ENCODE measurements at regions not wholly inside any gene's neighbourhood (a gene's known extent, or its start where the extent isn't known, plus 50 kb on each side); places are given as distances from the start of the nearest gene placed in this dataset.

DNA sequence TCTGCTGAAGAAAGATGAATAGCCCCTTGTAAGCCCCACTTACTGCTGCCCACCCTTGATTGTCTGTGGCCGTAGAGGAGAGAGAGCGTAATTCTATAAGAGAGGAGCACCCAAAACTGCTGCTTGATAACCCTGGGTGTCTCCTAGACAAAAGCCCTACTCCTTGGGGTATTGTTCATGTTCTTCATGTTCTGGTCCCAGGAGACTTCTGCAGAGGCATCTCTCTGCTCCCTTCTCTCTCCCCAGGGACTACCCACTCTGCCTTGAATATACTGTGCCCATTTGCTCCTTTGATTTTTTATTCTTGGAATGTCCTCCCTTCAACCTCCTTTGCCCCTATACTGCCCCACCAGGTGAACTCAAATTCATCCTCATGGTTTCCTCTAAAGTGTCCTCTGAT, 417.8 kb upstream of the CADM1 start:
- intact Hi-C loops (cut with DNase I) = no loop called here
- 80 to 87% methylated on average over 1 to 2 of the region's 2 CpGs for WGBS, 2 donors
- no peaks in the 10 kb centered on the region for H3K36me3 ChIP-seq
- no peak for TF ChIP-seq POLR2A (IDR thresholded peaks at IDR 0.05)
- H3K9me3 ChIP-seq = no peaks in the 10 kb centered on the region
- peaks cover 0 to 23% (median 0%) of the 10 kb centered on the region in 4 donors for H3K27me3 ChIP-seq
- peaks cover 0 to 9% (median 0%) of the 10 kb centered on the region in 3 donors for H3K4me1 ChIP-seq
- no peak overlapping the region for H3K27ac ChIP-seq
- H3K4me3 ChIP-seq = no peak overlapping the region
- DNase-seq = no peak

DNA sequence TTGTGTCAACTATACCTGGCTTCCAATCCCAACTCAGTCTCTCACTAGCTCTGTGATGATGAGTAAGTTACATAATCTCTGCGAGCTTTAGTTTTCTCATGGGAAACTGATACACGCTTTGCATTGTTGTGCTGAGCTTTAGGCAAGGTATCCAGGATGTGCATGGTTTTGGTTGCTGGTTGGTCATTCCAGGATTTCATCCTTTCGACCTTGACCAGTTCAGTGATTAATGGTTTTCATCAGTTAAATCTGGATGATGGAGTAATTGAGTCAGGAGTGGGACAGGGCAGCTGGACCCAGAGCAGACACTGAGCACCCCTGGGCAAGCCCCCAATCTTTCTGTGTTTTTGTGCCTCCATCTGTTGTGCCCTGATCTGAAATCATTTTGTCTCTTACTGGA, 417.3 kb upstream of the CADM1 start:
- WGBS, 2 donors = 76 to 77% methylated on average over 3 of the region's 3 CpGs
- no peak for DNase-seq
- H3K36me3 ChIP-seq = no peaks in the 10 kb centered on the region
- H3K27me3 ChIP-seq = peaks cover 0 to 20% (median 0%) of the 10 kb centered on the region in 4 donors
- TF ChIP-seq, protein P1, sequence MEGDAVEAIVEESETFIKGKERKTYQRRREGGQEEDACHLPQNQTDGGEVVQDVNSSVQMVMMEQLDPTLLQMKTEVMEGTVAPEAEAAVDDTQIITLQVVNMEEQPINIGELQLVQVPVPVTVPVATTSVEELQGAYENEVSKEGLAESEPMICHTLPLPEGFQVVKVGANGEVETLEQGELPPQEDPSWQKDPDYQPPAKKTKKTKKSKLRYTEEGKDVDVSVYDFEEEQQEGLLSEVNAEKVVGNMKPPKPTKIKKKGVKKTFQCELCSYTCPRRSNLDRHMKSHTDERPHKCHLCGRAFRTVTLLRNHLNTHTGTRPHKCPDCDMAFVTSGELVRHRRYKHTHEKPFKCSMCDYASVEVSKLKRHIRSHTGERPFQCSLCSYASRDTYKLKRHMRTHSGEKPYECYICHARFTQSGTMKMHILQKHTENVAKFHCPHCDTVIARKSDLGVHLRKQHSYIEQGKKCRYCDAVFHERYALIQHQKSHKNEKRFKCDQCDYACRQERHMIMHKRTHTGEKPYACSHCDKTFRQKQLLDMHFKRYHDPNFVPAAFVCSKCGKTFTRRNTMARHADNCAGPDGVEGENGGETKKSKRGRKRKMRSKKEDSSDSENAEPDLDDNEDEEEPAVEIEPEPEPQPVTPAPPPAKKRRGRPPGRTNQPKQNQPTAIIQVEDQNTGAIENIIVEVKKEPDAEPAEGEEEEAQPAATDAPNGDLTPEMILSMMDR (IDR thresholded peaks at IDR 0.05) = no peak
- TF ChIP-seq POLR2A (IDR thresholded peaks at IDR 0.05) = no peak
- peaks cover 0 to 9% (median 0%) of the 10 kb centered on the region in 3 donors for H3K4me1 ChIP-seq
- H3K9me3 ChIP-seq = no peaks in the 10 kb centered on the region
- no peak overlapping the region for H3K4me3 ChIP-seq
- intact Hi-C loops (cut with DNase I) = no loop called here
- no peak overlapping the region for H3K27ac ChIP-seq

DNA sequence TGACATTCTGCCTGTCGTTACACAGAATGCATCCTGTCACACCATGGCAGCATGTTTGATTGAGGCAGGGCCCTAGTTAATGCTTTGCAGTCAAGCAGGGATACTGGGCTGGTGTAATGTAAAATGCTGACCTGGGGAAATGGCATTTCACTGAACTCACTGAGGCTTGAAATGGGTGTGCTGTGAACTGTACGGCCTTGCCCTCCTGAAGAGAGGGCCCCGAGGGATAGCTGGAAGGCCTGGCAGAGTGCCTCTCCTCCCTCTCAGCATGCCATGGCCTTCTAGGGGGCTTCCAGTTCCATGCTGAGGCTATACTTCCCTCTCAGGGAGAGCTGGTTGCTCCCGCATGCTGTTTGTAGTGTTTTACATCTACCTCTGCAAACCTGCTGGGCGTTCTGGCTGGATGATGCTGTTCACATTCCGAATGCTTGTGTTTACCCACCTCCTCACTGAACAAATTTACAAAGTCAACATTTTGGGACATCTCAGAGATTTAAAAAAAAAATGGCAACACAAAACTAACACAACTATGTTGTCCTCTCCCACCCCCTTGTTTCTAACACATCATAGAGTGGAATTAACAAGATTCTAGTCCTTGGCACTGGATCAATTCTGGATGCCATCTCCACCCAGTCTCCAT, 416.7 kb upstream of the CADM1 start:
- Histone ChIP-seq H3K4me1 (peaks cover 0 to 9% (median 0%) of the 10 kb centered on the region in 3 donors), H3K36me3 (no peaks in the 10 kb centered on the region), H3K9me3 (no peaks in the 10 kb centered on the region), H3K4me3 (no peak overlapping the region), H3K27ac (no peak overlapping the region), H3K27me3 (peaks cover 0 to 18% (median 0%) of the 10 kb centered on the region in 4 donors)
- DNase-seq = no peak
- intact Hi-C loops (cut with DNase I) = no loop called here
- TF ChIP-seq, protein P1 (IDR thresholded peaks at IDR 0.05) = no peak
- no peak for TF ChIP-seq POLR2A (IDR thresholded peaks at IDR 0.05)
- WGBS, 2 donors = 60 to 69% methylated on average over 6 of the region's 6 CpGs

DNA sequence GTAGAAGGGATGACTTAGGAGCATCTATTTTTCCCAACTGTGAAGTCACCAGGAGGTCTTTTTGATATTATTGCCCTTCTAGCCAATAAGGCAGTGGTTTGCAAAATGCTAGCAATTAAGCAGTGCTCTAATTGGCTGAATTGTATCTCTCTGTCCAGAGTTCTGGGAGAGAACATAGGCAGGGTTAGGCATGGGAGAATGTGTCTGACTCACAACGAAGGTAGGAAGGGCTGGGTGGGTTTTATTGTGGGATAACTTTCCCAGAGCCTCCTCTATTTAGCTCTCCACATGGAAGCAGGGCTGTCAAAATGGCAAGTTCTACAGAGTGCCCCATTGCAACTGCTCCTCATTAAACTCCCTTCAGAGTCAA, 415.9 kb upstream of the CADM1 start:
- DNase-seq = no peak
- Histone ChIP-seq H3K4me1 (peaks cover 0 to 9% (median 0%) of the 10 kb centered on the region in 3 donors), H3K27me3 (peaks cover 0 to 18% (median 0%) of the 10 kb centered on the region in 4 donors), H3K9me3 (no peaks in the 10 kb centered on the region), H3K27ac (no peak overlapping the region), H3K4me3 (no peak overlapping the region), H3K36me3 (no peaks in the 10 kb centered on the region)
- no peak for TF ChIP-seq POLR2A (IDR thresholded peaks at IDR 0.05)
- TF ChIP-seq, protein P1 (IDR thresholded peaks at IDR 0.05) = no peak
- intact Hi-C loops (cut with DNase I) = no loop called here
- 22 to 36% methylated on average over 1 of the region's 1 CpG for WGBS, 2 donors

DNA sequence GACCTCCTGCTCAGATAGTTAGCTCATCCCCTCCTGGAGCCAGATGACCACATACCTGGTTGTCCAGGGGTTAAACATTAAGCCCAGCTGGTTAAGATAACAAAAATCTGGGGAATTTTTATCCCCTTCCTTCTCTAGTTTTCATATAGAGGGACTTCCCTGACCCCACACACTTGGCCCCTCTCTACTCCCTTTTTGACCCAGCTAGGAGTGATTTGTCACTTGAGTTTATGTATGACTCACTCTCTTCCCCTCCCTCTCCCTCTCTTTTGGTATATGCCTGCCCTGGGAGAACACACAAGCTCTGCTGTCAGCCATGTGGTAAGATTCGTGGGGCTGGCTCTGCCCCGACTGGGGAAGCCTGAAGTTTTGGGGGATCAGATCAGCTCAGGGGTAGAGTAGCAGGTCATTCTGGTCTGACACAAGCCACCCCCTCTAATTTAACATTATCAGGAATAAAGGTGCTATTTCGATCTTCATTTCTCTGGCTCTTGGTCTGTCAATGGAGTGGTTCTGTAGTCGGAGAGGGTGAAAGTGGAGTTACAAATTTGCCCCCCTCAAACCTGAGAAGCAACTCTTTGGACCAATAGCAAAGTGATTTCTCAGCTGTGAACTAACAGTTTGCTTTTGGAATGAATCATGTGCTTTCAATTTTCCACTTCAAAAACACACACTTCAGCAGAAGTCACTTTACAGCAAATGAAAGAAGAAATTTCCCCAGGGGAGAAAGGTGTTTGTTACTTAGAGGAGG, 415.3 kb upstream of the CADM1 start:
- DNase-seq = no peak
- intact Hi-C loops (cut with DNase I) = no loop called here
- TF ChIP-seq POLR2A (IDR thresholded peaks at IDR 0.05) = no peak
- TF ChIP-seq, protein P1 (IDR thresholded peaks at IDR 0.05) = no peak
- Histone ChIP-seq H3K27ac (no peak overlapping the region), H3K9me3 (no peaks in the 10 kb centered on the region), H3K4me1 (peaks cover 0 to 9% (median 0%) of the 10 kb centered on the region in 3 donors), H3K27me3 (peaks cover 0 to 18% (median 0%) of the 10 kb centered on the region in 4 donors), H3K36me3 (no peaks in the 10 kb centered on the region), H3K4me3 (no peak overlapping the region)
- 27 to 28% methylated on average over 3 to 4 of the region's 4 CpGs for WGBS, 2 donors

Measured in esophagus squamous epithelium (tissue), 5 donors.